Spinal cord (tissue), 9 donors: ENCODE measurements at regions not wholly inside any gene's neighbourhood (a gene's known extent, or its start where the extent isn't known, plus 50 kb on each side); places are given as distances from the start of the nearest gene placed in this dataset.
"Not testable (repeated sequence)": the region's sequence is repeated elsewhere in the genome, so short reads cannot be mapped to it uniquely, and the experiment has no call there.

Experiments
- DNase-seq, 6 donors: peaks; one replicate each; pipeline versions ENCODE4 v3.0.0 to v3.0.0-alpha.2; 2013 to 2015; ENCODE audit warnings: low spot score in 6 of 6, low read depth in 4 of 6
- H3K27ac ChIP-seq: one replicate; pipeline ENCODE4 v1.5.1; 2013; ENCODE audit warnings: low read depth, low read length, control low read depth
- H3K27me3 ChIP-seq: one replicate; pipeline ENCODE4 v1.6.1; 2013; ENCODE audit warnings: low read length; ENCODE audit not compliant: control insufficient read depth, insufficient read depth
- H3K36me3 ChIP-seq: one replicate; pipeline ENCODE4 v1.6.1; 2013; ENCODE audit warnings: low read length; ENCODE audit not compliant: control insufficient read depth, insufficient read depth
- H3K4me1 ChIP-seq: one replicate; pipeline ENCODE4 v1.6.1; 2013; ENCODE audit warnings: low read length; ENCODE audit not compliant: control insufficient read depth, insufficient read depth
- H3K4me3 ChIP-seq: one replicate; pipeline ENCODE4 v1.5.1; 2013; ENCODE audit warnings: low read depth, low read length, control low read depth
- H3K9me3 ChIP-seq: one replicate; pipeline ENCODE4 v1.6.1; 2013; ENCODE audit warnings: low read length; ENCODE audit not compliant: control insufficient read depth, insufficient read depth
- WGBS: methylation state at CpG from one replicate; pipeline ENCODE4 v1.1.5; 2013; ENCODE audit warnings: missing lambda C conversion rate; ENCODE audit not compliant: insufficient coverage; 5-methylcytosine and 5-hydroxymethylcytosine counted together
- donor health status: healthy.

DNA sequence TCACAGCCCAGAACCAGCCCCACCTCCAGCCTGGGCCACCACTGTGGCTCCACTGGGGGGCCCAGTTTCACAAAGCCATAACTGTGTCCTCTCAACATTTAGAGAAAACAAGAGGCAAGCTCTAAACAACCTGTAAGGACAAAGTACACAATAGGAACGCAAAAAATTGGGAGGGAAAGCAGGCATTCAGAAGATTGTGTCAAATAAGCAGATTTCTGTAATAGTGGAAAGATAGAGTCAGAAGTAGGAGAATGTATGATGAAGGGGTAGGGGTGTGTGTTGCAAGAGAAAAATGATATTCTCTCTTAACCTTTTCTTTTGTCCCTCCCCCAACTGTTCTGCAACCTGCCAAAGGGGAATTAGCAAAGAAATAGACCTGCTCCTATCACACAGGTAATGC is 449.9 kb upstream of the NPVF start:
- Histone ChIP-seq H3K9me3 (no peaks in the 10 kb centered on the region), H3K36me3 (no peaks in the 10 kb centered on the region), H3K4me3 (no peak overlapping the region), H3K27me3 (no peaks in the 10 kb centered on the region), H3K27ac (no peak overlapping the region), H3K4me1 (no peaks in the 10 kb centered on the region)
- DNase-seq, result no peak
- WGBS, result no CpG with 5 or more reads among the region's 1 CpG

DNA sequence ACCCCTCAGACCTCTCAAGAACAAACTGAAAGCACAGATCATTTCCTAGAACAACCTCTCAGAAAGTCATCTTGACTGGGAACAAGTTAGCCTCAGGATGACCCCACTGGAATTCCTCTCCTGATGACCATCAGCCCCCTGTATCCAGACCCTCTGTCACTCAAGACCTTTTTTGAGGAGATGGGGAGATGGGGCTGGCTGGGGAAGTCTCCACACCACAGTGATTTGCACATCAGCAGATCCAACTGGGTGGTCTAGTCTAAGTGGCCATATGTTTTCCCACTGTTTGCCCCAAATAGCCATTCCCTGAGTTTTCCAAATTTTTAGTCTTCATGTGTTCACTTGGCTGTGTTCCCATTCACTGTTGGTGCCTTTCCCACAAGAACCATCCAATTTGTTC is 452.4 kb upstream of the NPVF start:
- Histone ChIP-seq H3K9me3 (no peaks in the 10 kb centered on the region), H3K4me3 (no peak overlapping the region), H3K27ac (no peak overlapping the region), H3K27me3 (no peaks in the 10 kb centered on the region), H3K36me3 (no peaks in the 10 kb centered on the region), H3K4me1 (no peaks in the 10 kb centered on the region)
- DNase-seq, result peak in 2 of 6 donors; percentile 27 to 42

DNA sequence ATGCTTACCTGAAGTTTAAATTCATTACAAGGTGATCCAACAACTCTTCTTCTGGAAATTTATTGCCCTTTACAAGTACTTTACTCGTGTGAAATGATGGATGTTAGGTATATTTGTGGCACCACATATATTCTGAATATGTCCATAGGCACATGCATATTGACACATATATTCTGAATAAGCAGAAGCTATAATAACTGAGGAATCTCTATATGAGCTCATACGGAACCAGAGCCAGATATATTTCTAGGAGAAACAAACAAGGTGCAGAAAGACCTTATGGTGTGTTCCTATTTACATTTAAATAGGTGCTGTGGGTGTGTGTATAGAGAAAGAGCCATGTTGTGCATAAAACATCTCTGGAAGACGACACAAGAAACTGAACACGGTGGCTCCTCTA is 456.1 kb upstream of the NPVF start:
- no peaks in the 10 kb centered on the region for H3K36me3 ChIP-seq
- H3K4me1 ChIP-seq, result no peaks in the 10 kb centered on the region
- DNase-seq, result no peak
- H3K4me3 ChIP-seq, result no peak overlapping the region
- no CpG with 5 or more reads among the region's 4 CpGs for WGBS
- H3K27me3 ChIP-seq, result no peaks in the 10 kb centered on the region
- no peak overlapping the region for H3K27ac ChIP-seq
- H3K9me3 ChIP-seq, result no peaks in the 10 kb centered on the region

DNA sequence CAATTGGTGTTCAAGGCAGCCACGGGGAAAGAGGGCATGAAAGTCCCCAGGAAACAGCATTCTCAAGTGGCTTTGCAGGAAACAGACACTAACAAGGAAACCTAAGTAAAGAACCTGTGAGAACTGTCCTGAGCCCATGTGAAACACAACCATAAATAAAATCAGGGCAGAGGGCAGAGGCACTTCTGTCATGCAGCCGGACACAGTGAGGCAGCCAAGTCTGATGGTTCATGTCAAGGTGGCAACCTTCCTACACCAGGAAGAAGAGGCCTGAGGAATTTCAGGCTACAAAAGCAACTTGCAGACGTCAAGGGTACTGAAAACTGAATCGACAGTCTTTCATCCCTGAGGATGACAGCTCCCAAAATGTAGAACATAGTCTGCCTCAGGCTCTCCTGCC is 458.2 kb upstream of the NPVF start:
- H3K4me1 ChIP-seq, result no peaks in the 10 kb centered on the region
- H3K4me3 ChIP-seq, result no peak overlapping the region
- WGBS, result 87% methylated on average over 4 of the region's 4 CpGs
- no peak for DNase-seq
- no peak overlapping the region for H3K27ac ChIP-seq
- H3K27me3 ChIP-seq, result no peaks in the 10 kb centered on the region
- no peaks in the 10 kb centered on the region for H3K36me3 ChIP-seq
- H3K9me3 ChIP-seq, result no peaks in the 10 kb centered on the region

DNA sequence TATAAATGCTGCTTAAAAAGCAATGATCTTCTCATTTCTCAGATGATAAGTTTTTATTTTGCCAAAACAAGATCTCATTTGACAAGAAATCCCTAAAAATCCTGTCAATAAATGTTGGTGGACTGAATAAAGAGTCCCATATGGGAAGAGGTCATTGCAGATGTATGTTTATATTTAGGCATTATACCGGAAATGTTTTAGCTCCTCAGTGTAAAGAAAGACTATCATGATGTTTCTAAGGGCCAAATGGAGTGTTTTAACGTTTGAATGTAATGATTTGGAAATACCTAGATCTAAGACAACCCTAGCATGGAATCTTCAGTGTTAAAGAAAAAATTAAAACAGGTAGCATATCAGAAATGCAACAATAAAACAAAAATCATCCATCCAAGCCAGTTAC is 457.8 kb upstream of the NFE2L3 start:
- Histone ChIP-seq H3K9me3 (no peaks in the 10 kb centered on the region), H3K27me3 (no peaks in the 10 kb centered on the region), H3K4me1 (no peaks in the 10 kb centered on the region), H3K4me3 (no peak overlapping the region), H3K27ac (no peak overlapping the region), H3K36me3 (no peaks in the 10 kb centered on the region)
- DNase-seq, result no peak
- WGBS, result no CpG with 5 or more reads among the region's 2 CpGs

DNA sequence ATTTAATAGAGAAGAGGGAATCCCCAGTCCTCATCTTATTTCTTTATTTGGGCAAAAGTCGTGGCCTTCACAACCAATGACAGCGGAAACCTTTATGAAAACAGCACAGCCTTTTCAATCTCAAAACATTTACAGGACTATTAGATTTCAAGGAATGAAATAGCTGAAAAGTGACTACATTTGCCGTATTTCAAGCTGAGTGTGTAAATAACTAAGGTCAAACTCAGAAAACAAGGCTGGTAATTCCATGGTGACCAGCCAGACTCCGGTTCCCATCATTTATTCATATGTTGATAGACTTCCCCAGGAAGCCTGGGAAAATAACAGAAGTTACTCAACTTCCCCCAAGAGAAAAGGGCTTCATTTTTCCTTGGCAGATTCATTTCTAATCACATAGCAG is 457.3 kb upstream of the NFE2L3 start:
- no peaks in the 10 kb centered on the region for H3K36me3 ChIP-seq
- no peak overlapping the region for H3K27ac ChIP-seq
- H3K4me1 ChIP-seq, result no peaks in the 10 kb centered on the region
- DNase-seq, result peak in 1 of 6 donors; percentile 65
- 60% methylated on average over 1 of the region's 4 CpGs for WGBS
- no peaks in the 10 kb centered on the region for H3K9me3 ChIP-seq
- no peaks in the 10 kb centered on the region for H3K27me3 ChIP-seq
- H3K4me3 ChIP-seq, result no peak overlapping the region

DNA sequence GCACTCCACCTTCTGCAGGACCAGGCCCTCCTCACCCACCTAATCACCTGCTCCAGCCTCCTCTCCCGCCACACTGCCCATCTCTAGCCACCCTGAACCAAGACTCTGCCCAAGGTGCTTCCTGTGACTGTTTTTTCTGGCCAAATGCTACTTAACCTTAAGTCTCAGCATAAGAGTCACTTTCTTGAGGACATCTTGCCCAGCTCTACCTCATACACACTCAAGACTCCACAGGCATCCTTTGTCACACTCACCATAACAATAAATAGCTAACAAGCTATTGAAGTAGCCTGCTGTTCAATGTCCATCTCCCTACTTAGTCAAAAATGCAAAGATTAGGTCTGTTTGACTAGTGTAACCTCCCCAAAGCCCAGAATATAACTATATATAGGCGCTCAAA is 455.4 kb upstream of the NFE2L3 start:
- H3K27ac ChIP-seq, result no peak overlapping the region
- H3K4me3 ChIP-seq, result no peak overlapping the region
- H3K4me1 ChIP-seq, result no peaks in the 10 kb centered on the region
- no peaks in the 10 kb centered on the region for H3K36me3 ChIP-seq
- no peaks in the 10 kb centered on the region for H3K9me3 ChIP-seq
- DNase-seq, result no peak
- H3K27me3 ChIP-seq, result no peaks in the 10 kb centered on the region
- WGBS, result 95% methylated on average over 1 of the region's 2 CpGs

DNA sequence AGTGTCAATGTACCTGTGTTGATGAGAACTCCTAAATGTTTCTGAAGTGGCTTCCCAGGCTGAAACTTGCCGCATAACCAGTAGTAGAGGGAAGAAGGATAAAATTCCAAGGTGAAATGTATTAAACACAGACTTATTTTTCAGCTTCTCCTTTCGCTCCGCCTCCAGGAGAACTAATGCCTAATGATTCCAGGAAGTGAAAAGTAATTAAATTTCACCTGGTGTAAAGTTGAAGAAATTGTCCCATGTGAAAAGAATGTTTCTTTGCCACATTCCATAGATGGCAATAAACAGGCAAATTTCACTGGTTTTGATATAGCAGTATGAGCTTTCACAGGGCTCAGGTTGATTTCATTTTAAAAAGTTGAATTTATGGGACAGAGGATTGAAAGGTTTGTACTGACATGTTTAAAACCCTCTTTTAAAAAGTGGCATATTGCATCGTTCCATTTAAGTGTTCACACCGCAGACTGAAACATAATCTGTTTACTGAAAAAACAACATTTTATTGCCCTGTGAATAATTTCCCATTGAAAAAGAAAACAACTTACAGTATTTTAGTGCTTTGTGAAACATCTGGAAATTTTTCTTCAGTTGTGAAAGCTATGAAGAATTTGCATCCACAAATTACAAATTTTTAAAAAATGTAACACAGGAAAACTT is 453.4 kb upstream of the NFE2L3 start:
- Histone ChIP-seq H3K27me3 (no peaks in the 10 kb centered on the region), H3K9me3 (no peaks in the 10 kb centered on the region), H3K4me1 (no peaks in the 10 kb centered on the region), H3K36me3 (no peaks in the 10 kb centered on the region), H3K27ac (no peak overlapping the region), H3K4me3 (no peak overlapping the region)
- no peak for DNase-seq
- WGBS, result no CpG with 5 or more reads among the region's 5 CpGs

DNA sequence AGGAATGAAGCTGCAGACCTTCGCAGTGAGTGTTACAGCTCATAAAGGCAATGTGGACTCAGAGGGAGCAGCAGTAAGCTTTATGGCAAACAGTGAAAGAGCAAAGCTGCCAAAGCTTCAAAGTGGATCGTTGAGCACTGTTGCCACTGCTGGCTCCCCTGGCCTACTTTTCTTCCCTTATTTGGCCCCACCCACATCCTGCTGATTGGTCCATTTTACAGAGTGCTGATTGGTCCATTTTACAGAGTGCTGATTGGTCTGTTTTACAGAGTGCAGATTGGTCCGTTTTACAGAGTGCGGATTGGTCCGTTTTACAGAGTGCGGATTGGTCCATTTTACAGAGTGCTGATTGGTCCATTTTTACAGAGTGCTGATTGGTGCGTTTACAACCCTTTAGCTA is 451.9 kb upstream of the NFE2L3 start:
- not testable (repeated sequence) for H3K27me3 ChIP-seq, DNase-seq, H3K4me1 ChIP-seq, H3K4me3 ChIP-seq, H3K27ac ChIP-seq, H3K9me3 ChIP-seq, H3K36me3 ChIP-seq
- 93% methylated on average over 7 of the region's 7 CpGs for WGBS

DNA sequence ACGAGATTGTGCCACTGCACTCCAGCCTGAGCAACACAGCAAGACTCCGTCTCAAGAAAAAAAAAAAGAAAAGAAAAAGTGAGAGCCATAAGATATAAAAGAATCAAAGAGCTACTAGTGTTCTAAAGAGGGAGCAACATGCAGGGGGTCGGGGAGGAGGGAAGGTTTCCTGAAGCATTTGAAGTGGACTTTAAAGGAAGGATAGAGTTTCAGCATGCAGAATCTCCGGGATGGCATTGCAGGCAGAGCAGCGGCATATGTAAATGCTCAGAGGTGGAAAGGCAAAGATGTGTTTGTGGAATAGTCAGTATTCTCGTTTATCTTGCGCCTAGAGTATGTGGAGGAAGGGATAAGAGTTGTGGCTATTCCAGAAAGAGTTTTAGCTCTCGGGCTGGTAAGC is 447.6 kb upstream of the NFE2L3 start:
- Histone ChIP-seq H3K9me3 (no peaks in the 10 kb centered on the region), H3K27me3 (no peaks in the 10 kb centered on the region), H3K4me1 (no peaks in the 10 kb centered on the region), H3K4me3 (no peak overlapping the region), H3K36me3 (no peaks in the 10 kb centered on the region), H3K27ac (no peak overlapping the region)
- no peak for DNase-seq
- WGBS, result 88% methylated on average over 8 of the region's 8 CpGs
